ENCODE measurements at regions not wholly inside any gene's neighbourhood (a gene's known extent, or its start where the extent isn't known, plus 50 kb on each side); places are given as distances from the start of the nearest gene placed in this dataset.
"Not testable (repeated sequence)": the region's sequence is repeated elsewhere in the genome, so short reads cannot be mapped to it uniquely, and the experiment has no call there.

DNA sequence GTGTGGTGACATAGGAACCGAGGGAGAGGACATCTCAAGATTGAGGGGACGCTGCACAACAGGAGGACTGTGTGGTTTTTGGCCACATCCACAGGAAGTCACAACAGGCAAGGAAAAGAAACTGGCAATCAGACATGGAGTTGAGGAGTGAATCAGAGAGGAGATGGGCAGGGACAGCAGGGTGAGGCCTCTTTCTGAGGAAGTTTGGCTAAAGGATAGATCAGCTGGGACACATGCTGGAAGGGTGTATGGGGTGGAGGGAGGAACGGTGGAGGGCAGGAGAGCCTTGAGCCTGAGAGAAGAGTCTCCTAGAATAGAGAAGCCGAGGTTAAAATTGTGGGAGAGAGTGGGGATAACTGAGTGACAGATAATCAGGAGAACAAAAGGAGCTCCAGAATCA lies 75.1 kb upstream of the CIDEA start:
- FAIRE-seq; DNase-seq; H3K4me3 ChIP-seq; intact Hi-C loops (cut with DNase I); H3K4me1 ChIP-seq; H3K27me3 ChIP-seq; H3K9me3 ChIP-seq; H3K27ac ChIP-seq; ATAC-seq; H3K36me3 ChIP-seq: not testable (repeated sequence)
- WGBS, 2 donors, result 62 to 76% methylated on average over 3 of the region's 4 CpGs

- H3K27me3 ChIP-seq; H3K4me1 ChIP-seq; intact Hi-C loops (cut with DNase I); ATAC-seq; H3K36me3 ChIP-seq; H3K9me3 ChIP-seq; FAIRE-seq; H3K27ac ChIP-seq; H3K4me3 ChIP-seq; DNase-seq: not testable (repeated sequence)
- WGBS, 2 donors, result 92 to 94% methylated on average over 1 of the region's 8 CpGs
These were observed 74.2 kb upstream of the CIDEA start for GRCh38 chr18:12179697-12180577.

- ATAC-seq; DNase-seq; FAIRE-seq; H3K4me1 ChIP-seq; H3K4me3 ChIP-seq; H3K36me3 ChIP-seq; H3K27me3 ChIP-seq; H3K27ac ChIP-seq; H3K9me3 ChIP-seq; intact Hi-C loops (cut with DNase I): not testable (repeated sequence)
- WGBS, 2 donors, result 75 to 86% methylated on average over 3 of the region's 3 CpGs
These were observed 55.4 kb upstream of the CIDEA start for GRCh38 chr18:12198797-12199196.

GRCh38 chr18:12200186-12200585 lies 54.0 kb upstream of the CIDEA start:
- FAIRE-seq; intact Hi-C loops (cut with DNase I): not testable (repeated sequence)

More at GRCh38 chr18:12200186-12200585, 54.0 kb upstream of the CIDEA start:
- H3K9me3 ChIP-seq, H3K4me3 ChIP-seq, DNase-seq, H3K27me3 ChIP-seq, H3K36me3 ChIP-seq, H3K27ac ChIP-seq, H3K4me1 ChIP-seq: not testable (repeated sequence)
- 85 to 92% methylated on average over 5 of the region's 5 CpGs for WGBS, 2 donors
- ATAC-seq, result peak in 2 of 4 donors; percentile 63 to 80

All from pancreas (tissue), 10 donors.